ENCODE measurements at regions not wholly inside any gene's neighbourhood (a gene's known extent, or its start where the extent isn't known, plus 50 kb on each side); places are given as distances from the start of the nearest gene placed in this dataset.

GRCh38 chr13:95441326-95441725, 111.2 kb upstream of the CLDN10 start (continued):
- TF ChIP-seq RB1 (IDR thresholded peaks at IDR 0.05; ENCODE audit: low read depth): no peak
- no peak for TF ChIP-seq CREB1 (IDR thresholded peaks at IDR 0.05)
- no peak for TF ChIP-seq CREB1 (CRISPR knock-in tag; IDR thresholded peaks at IDR 0.05)
- no peak for TF ChIP-seq CTBP1 (IDR thresholded peaks at IDR 0.05; ENCODE audit: borderline replicate concordance)
- TF ChIP-seq PURB (CRISPR knock-in tag; IDR thresholded peaks at IDR 0.05; ENCODE audit: low read depth): no peak
- TF ChIP-seq CGGBP1 (CRISPR knock-in tag; IDR thresholded peaks at IDR 0.05): no peak
- no peak for TF ChIP-seq C11orf30 (IDR thresholded peaks at IDR 0.05; ENCODE audit: low read depth)
- TF ChIP-seq NCOA2 (IDR thresholded peaks at IDR 0.05; ENCODE audit: partially characterized antibody in 2 of 2): no peak

GRCh38 chr13:95444006-95444730, 108.4 kb upstream of the CLDN10 start:
- WGBS (ENCODE audit: insufficient coverage, low coverage, missing lambda C conversion rate): 48% methylated on average over 6 of the region's 6 CpGs
- no peak for ATAC-seq
- H3K79me2 ChIP-seq (ENCODE audit: control insufficient read depth, insufficient read depth, low read length): no peaks in the 10 kb centered on the region
- H3K9ac ChIP-seq (ENCODE audit: insufficient read depth in 1 of 2, low read depth in 2 of 2, low read length in 2 of 2): no peak overlapping the region
- no peaks in the 10 kb centered on the region for H4K20me1 ChIP-seq (replicated peaks; ENCODE audit: control insufficient read depth, insufficient read depth, low read length)
- no peaks in the 10 kb centered on the region for H3K9me1 ChIP-seq (ENCODE audit: control insufficient read depth, insufficient read depth, low read length)
- ChIA-PET POLR2A (interaction anchor here (0.6 kb wide), 1 partner anchor 96 kb away, joined by 3 read pairs; no protein-coding TSS in a partner anchor), CTCF (ENCODE audit: low intra/inter-chr PET ratio) (no interaction called here)
- no peak for DNase-seq (ENCODE audit: extremely low read depth in 1 of 4, low spot score in 3 of 4)
- no peak overlapping the region for H3K4me2 ChIP-seq (ENCODE audit: insufficient read depth, low read length)
- in situ Hi-C loops (cut with MboI) (no loop called here), intact Hi-C loops (cut with micrococcal nuclease) (no loop called here)
- FAIRE-seq: no peak
- no peaks in the 10 kb centered on the region for H3K9me3 ChIP-seq (replicated peaks; ENCODE audit: control insufficient read depth, insufficient read depth, low read depth, low read length)
- H3K27ac ChIP-seq (ENCODE audit: extremely low read depth, low read depth, low read length): no peak overlapping the region
- TF ChIP-seq SP1 (CRISPR knock-in tag; IDR thresholded peaks at IDR 0.05): no peak
- peak; percentile 14; the same call in 1 of the 2 replicates for TF ChIP-seq NFIC (IDR thresholded peaks at IDR 0.05)
- TF ChIP-seq ZSCAN29 (IDR thresholded peaks at IDR 0.05): no peak
- TF ChIP-seq IRF9 (tag; IDR thresholded peaks at IDR 0.05): no peak
- no TSS peak for BruUV-seq (replicated peaks)
- H3K36me3 ChIP-seq (ENCODE audit: control insufficient read depth, insufficient read depth, low read length): no peaks in the 10 kb centered on the region
- H3K4me1 ChIP-seq (replicated peaks in 1 of 2; ENCODE audit: control insufficient read depth in 2 of 2, insufficient read depth in 2 of 2, low read length in 2 of 2): no peaks in the 10 kb centered on the region; a peak in 2 of 5 replicates
- H3K4me3 ChIP-seq: no peak overlapping the region
- H2AFZ ChIP-seq (ENCODE audit: low read depth, low read length): no peak overlapping the region
- peaks cover 0 to 5% of the 10 kb centered on the region in 2 experiments; a peak in 1 of 5 replicates for H3K27me3 ChIP-seq (ENCODE audit: control insufficient read depth in 2 of 2, insufficient read depth in 2 of 2, low read length in 2 of 2)
